K562 (cell line): ENCODE measurements at regions not wholly inside any gene's neighbourhood (a gene's known extent, or its start where the extent isn't known, plus 50 kb on each side); places are given as distances from the start of the nearest gene placed in this dataset.

Experiments used
- ATAC-seq: fragments of 200-7000 bp; cut with Tn5 transposase; 3 replicates; pipeline ENCODE4 v1.9.1; 2020; ENCODE audit warnings: moderate library complexity
- BruUV-seq: library from RNA; stranded (reverse); fragments of 400-500 nt; replicated peaks from 2 replicates; lab custom pipeline; 2021; lab: Mats Ljungman, UMichigan
- CTCF ChIA-PET: fragments of 300-600 bp; formaldehyde crosslinking; extraction: SDS; loops from one replicate; lab custom pipeline; 2021; ENCODE audit warnings: low intra/inter-chr PET ratio; lab: Yijun Ruan, JAX
- POLR2A ChIA-PET: fragments of 300-600, 350-650 bp; sonication (Branson Sonifier 250); formaldehyde crosslinking; extraction: SDS; loops from one replicate; lab custom pipeline; 2021; ENCODE audit warnings: antibody characterized with exemption, inconsistent platforms; lab: Yijun Ruan, JAX
- DNase-seq, 4 experiments: peaks; one replicate each; pipeline versions ENCODE4 v3.0.0 to v3.0.0-alpha.2; 2011 to 2018; ENCODE audit warnings: low spot score in 3 of 4, mixed read lengths in 3 of 4; ENCODE audit errors: extremely low read depth in 1 of 4
- FAIRE-seq: peaks from 2 replicates; lab custom pipeline; 2011; peaks lifted over from hg19 to GRCh38; lab: Jason Lieb, UNC
- H2AFZ ChIP-seq: 2 replicates; pipeline ENCODE4 v1.6.0; 2011; ENCODE audit warnings: low read depth, low read length, control low read depth, inconsistent platforms
- H3K27ac ChIP-seq: fragments of 200-600 bp; 3 replicates; pipeline ENCODE4 v1.8.0; 2011; ENCODE audit warnings: low read depth, mild to moderate bottlenecking, control low read depth, inconsistent platforms, low read length, moderate library complexity, mixed read lengths; ENCODE audit errors: extremely low read depth
- H3K27me3 ChIP-seq, 2 experiments: fragments of 300-600 bp in 1 of 2; 2 replicates in 1 of 2; 3 replicates in 1 of 2; pipeline versions ENCODE4 v1.6.0 to v1.8.0; 2011; ENCODE audit warnings: inconsistent platforms in 2 of 2, low read length in 2 of 2, mild to moderate bottlenecking in 1 of 2, mixed read lengths in 1 of 2, moderate library complexity in 1 of 2; ENCODE audit not compliant: control insufficient read depth in 2 of 2, insufficient read depth in 2 of 2
- H3K36me3 ChIP-seq: fragments of 300-600 bp; 3 replicates; pipeline ENCODE4 v1.8.0; 2011; ENCODE audit warnings: mild to moderate bottlenecking, low read length, inconsistent platforms; ENCODE audit not compliant: control insufficient read depth, insufficient read depth
- H3K4me1 ChIP-seq, 2 experiments: fragments of 200-600 bp in 1 of 2; replicated peaks in 1 of 2; 2 replicates in 1 of 2; 3 replicates in 1 of 2; pipeline versions ENCODE4 v1.5.1 to v1.8.0; 2011; ENCODE audit warnings: inconsistent platforms in 2 of 2, low read length in 2 of 2, mild to moderate bottlenecking in 1 of 2, mixed read lengths in 1 of 2, moderate library complexity in 1 of 2; ENCODE audit not compliant: control insufficient read depth in 2 of 2, insufficient read depth in 2 of 2
- H3K4me2 ChIP-seq: 2 replicates; pipeline ENCODE4 v1.6.1; 2011; ENCODE audit warnings: low read length, control low read depth, inconsistent platforms, mixed read lengths; ENCODE audit not compliant: insufficient read depth
- H3K4me3 ChIP-seq: fragments of 200-600 bp; sonication (generic), shearing (Covaris generic); 2 replicates; pipeline ENCODE4 v1.5.1; 2016; ENCODE audit warnings: control low read depth, inconsistent platforms
- H3K79me2 ChIP-seq: fragments of 200-600 bp; 3 replicates; pipeline ENCODE4 v1.8.0; 2011; ENCODE audit warnings: low read length, inconsistent platforms; ENCODE audit not compliant: control insufficient read depth, insufficient read depth
- H3K9ac ChIP-seq, 2 experiments: 2 replicates each; pipeline versions ENCODE4 v1.6.0 to v1.6.1; 2011; ENCODE audit warnings: low read depth in 2 of 2, low read length in 2 of 2, control low read depth in 1 of 2, inconsistent platforms in 1 of 2, mild to moderate bottlenecking in 1 of 2, mixed read lengths in 1 of 2; ENCODE audit not compliant: insufficient read depth in 1 of 2
- H3K9me1 ChIP-seq: one replicate; pipeline ENCODE4 v1.6.0; 2011; ENCODE audit warnings: inconsistent platforms, mild to moderate bottlenecking, low read length, moderate library complexity; ENCODE audit not compliant: control insufficient read depth, insufficient read depth
- H3K9me3 ChIP-seq: replicated peaks from 2 replicates; pipeline ENCODE4 v1.5.1; 2011; ENCODE audit warnings: low read depth, low read length, inconsistent platforms; ENCODE audit not compliant: control insufficient read depth, insufficient read depth
- H4K20me1 ChIP-seq: replicated peaks from 2 replicates; pipeline ENCODE4 v1.6.1; 2011; ENCODE audit warnings: low read length, inconsistent platforms, mixed read lengths; ENCODE audit not compliant: control insufficient read depth, insufficient read depth
- ETS2 ChIP-seq: IDR thresholded peaks from 2 replicates; pipeline ENCODE4 v1.6.1; 2016; ENCODE audit warnings: borderline replicate concordance, missing genetic modification characterization, mild to moderate bottlenecking, moderate library complexity, missing compliant biosample characterization; ENCODE audit not compliant: poor library complexity, severe bottlenecking
- FIP1L1 ChIP-seq: fragments of 200-400 bp; formaldehyde crosslinking; IDR thresholded peaks from 2 replicates; pipeline ENCODE4 v1.6.1; 2018; ENCODE audit warnings: mild to moderate bottlenecking, low read depth, low read length; ENCODE audit not compliant: poor library complexity, severe bottlenecking
- GABPA ChIP-seq: fragments of 200-800 bp; sonication (Bioruptor generic); conservative IDR thresholded peaks from 2 replicates; pipeline ENCODE4 v1.6.1; 2016; ENCODE audit warnings: low read depth, missing genetic modification characterization, missing compliant biosample characterization
- HINFP ChIP-seq: fragments of 450-650 bp; conservative IDR thresholded peaks from 2 replicates; pipeline ENCODE4 v1.6.1; 2016; ENCODE audit warnings: missing genetic modification characterization, low read depth, mild to moderate bottlenecking, control low read depth, missing compliant biosample characterization
- PREB ChIP-seq: sonication (generic); formaldehyde crosslinking; IDR thresholded peaks from 2 replicates; pipeline ENCODE4 v1.8.1; 2023; ENCODE audit warnings: mild to moderate bottlenecking, missing genetic modification reagents
- SAP30 ChIP-seq: fragments of 200-600 bp; sonication (generic); IDR thresholded peaks from 2 replicates; pipeline ENCODE4 v1.6.1; 2012; ENCODE audit warnings: borderline replicate concordance, low read depth, mild to moderate bottlenecking, moderate library complexity, low read length, control low read depth, inconsistent platforms; ENCODE audit not compliant: insufficient read depth, poor library complexity, severe bottlenecking
- SMAD4 ChIP-seq: fragments of 250-450 bp; sonication (Bioruptor Pico); conservative IDR thresholded peaks from 2 replicates; pipeline ENCODE4 v1.8.0; 2021; ENCODE audit warnings: inconsistent platforms, mild to moderate bottlenecking, moderate library complexity
- TEAD1 ChIP-seq, 2 experiments: fragments of 450-650 bp in 1 of 2; sonication (generic) in 1 of 2; formaldehyde crosslinking; IDR thresholded peaks; 2 replicates each; pipeline versions ENCODE4 v1.4.0 to v1.8.0; 2020 to 2022; ENCODE audit warnings: mild to moderate bottlenecking in 2 of 2, missing genetic modification reagents in 1 of 2
- ZEB2 ChIP-seq: fragments of 450-650 bp; IDR thresholded peaks from 2 replicates; pipeline ENCODE4 v1.6.1; 2016
- ZNF324 ChIP-seq: fragments of 250-450 bp; sonication (Bioruptor Pico); IDR thresholded peaks from 2 replicates; pipeline ENCODE4 v1.4.0; 2020; ENCODE audit warnings: mild to moderate bottlenecking
- WGBS: fragments of 100-300 bp; shearing (Covaris generic); methylation state at CpG from one replicate; pipeline ENCODE4 v1.1.6; 2016; ENCODE audit warnings: low coverage, mixed read lengths; ENCODE audit not compliant: insufficient coverage; ENCODE audit errors: missing lambda C conversion rate; 5-methylcytosine and 5-hydroxymethylcytosine counted together
- in situ Hi-C: fragments of 300-500 bp; cut with MboI; formaldehyde crosslinking; loops from 4 replicates; pipeline ENCODE4 v1.15.0; 2018; ENCODE audit warnings: inconsistent platforms, mixed read lengths
- intact Hi-C: fragments of 100-400 bp; cut with micrococcal nuclease; formaldehyde crosslinking; loops from 2 replicates; pipeline ENCODE4 v1.14.2; 2022
- TF ChIP-seq, protein P1 (sequence below): fragments of 450-650 bp; IDR thresholded peaks from 2 replicates; pipeline ENCODE4 v1.6.1; 2014; ENCODE audit warnings: low read depth, mild to moderate bottlenecking, moderate library complexity, borderline replicate concordance
- TF ChIP-seq, protein P2 (sequence below): sonication (generic); formaldehyde crosslinking; IDR thresholded peaks from 2 replicates; pipeline ENCODE4 v1.8.0; 2023; ENCODE audit warnings: mild to moderate bottlenecking, missing genetic modification reagents

GRCh38 chr22:34993548-34993947, 72.4 kb upstream of the ISX start:
- Histone ChIP-seq H3K79me2 (no peaks in the 10 kb centered on the region), H3K9ac (no peak overlapping the region), H3K36me3 (no peaks in the 10 kb centered on the region), H4K20me1 (no peaks in the 10 kb centered on the region), H3K4me3 (no peak overlapping the region), H3K4me2 (no peak overlapping the region), H2AFZ (no peak overlapping the region), H3K9me1 (no peaks in the 10 kb centered on the region), H3K27me3 (no peaks in the 10 kb centered on the region), H3K27ac (no peak overlapping the region), H3K4me1 (no peaks in the 10 kb centered on the region), H3K9me3 (no peaks in the 10 kb centered on the region)
- FAIRE-seq (no peak), DNase-seq (no peak), ATAC-seq (no peak)
- intact Hi-C loops: no loop called here
- no TSS peak for BruUV-seq
- ChIA-PET CTCF (no interaction called here), POLR2A (interaction anchor here (0.5 kb wide), 1 partner anchor 17 kb away, joined by 3 read pairs; no protein-coding TSS in a partner anchor)
- WGBS: 4% methylated on average over 3 of the region's 3 CpGs
- in situ Hi-C loops: no loop called here
- no peak for TF ChIP-seq TEAD1 (CRISPR knock-in tag; IDR thresholded peaks at IDR 0.05)
- TF ChIP-seq GABPA (tag): no peak
- TF ChIP-seq ZEB2: no peak
- TF ChIP-seq PREB (CRISPR knock-in tag): no peak
- no peak for TF ChIP-seq ETS2
- no peak for TF ChIP-seq SMAD4 (CRISPR knock-in tag)
- TF ChIP-seq HINFP (tag): no peak
- TF ChIP-seq, protein P1, sequence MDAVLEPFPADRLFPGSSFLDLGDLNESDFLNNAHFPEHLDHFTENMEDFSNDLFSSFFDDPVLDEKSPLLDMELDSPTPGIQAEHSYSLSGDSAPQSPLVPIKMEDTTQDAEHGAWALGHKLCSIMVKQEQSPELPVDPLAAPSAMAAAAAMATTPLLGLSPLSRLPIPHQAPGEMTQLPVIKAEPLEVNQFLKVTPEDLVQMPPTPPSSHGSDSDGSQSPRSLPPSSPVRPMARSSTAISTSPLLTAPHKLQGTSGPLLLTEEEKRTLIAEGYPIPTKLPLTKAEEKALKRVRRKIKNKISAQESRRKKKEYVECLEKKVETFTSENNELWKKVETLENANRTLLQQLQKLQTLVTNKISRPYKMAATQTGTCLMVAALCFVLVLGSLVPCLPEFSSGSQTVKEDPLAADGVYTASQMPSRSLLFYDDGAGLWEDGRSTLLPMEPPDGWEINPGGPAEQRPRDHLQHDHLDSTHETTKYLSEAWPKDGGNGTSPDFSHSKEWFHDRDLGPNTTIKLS: no peak
- no peak for TF ChIP-seq SAP30
- no peak for TF ChIP-seq ZNF324
- no peak for TF ChIP-seq FIP1L1
- TF ChIP-seq, protein P2, sequence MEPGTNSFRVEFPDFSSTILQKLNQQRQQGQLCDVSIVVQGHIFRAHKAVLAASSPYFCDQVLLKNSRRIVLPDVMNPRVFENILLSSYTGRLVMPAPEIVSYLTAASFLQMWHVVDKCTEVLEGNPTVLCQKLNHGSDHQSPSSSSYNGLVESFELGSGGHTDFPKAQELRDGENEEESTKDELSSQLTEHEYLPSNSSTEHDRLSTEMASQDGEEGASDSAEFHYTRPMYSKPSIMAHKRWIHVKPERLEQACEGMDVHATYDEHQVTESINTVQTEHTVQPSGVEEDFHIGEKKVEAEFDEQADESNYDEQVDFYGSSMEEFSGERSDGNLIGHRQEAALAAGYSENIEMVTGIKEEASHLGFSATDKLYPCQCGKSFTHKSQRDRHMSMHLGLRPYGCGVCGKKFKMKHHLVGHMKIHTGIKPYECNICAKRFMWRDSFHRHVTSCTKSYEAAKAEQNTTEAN (CRISPR knock-in tag): no peak
